HepG2 (cell line): ENCODE measurements at regions not wholly inside any gene's neighbourhood (a gene's known extent, or its start where the extent isn't known, plus 50 kb on each side); places are given as distances from the start of the nearest gene placed in this dataset.

Source experiments
- ATAC-seq: fragments of 200-7000 bp; cut with Tn5 transposase; 3 replicates; pipeline ENCODE4 v1.9.1; 2020; ENCODE audit warnings: mild to moderate bottlenecking, moderate library complexity
- BruUV-seq: library from RNA; stranded (reverse); fragments of 400-500 nt; replicated peaks from 2 replicates; lab custom pipeline; 2021; lab: Mats Ljungman, UMichigan
- CTCF ChIA-PET: fragments of 300-600 bp; formaldehyde crosslinking; extraction: SDS; loops from one replicate; lab custom pipeline; 2021; ENCODE audit warnings: low total read pairs, inconsistent platforms, low intra/inter-chr PET ratio; lab: Yijun Ruan, JAX
- POLR2A ChIA-PET: fragments of 350-600 bp; sonication (Branson Sonifier 250); formaldehyde crosslinking; loops from one replicate; lab custom pipeline; 2020; ENCODE audit warnings: antibody characterized with exemption, inconsistent platforms; lab: Yijun Ruan, JAX
- DNase-seq: peaks from one replicate; pipeline ENCODE4 v3.0.0-alpha.2; 2015; ENCODE audit warnings: low spot score
- FAIRE-seq: peaks from 3 replicates; lab custom pipeline; 2011; peaks lifted over from hg19 to GRCh38; lab: Jason Lieb, UNC
- H2AFZ ChIP-seq: one replicate; pipeline ENCODE4 v1.6.1; 2011; ENCODE audit warnings: low read length, inconsistent platforms
- H3K27ac ChIP-seq: fragments of 300-600 bp; 3 replicates; pipeline ENCODE4 v1.8.0; 2011; ENCODE audit warnings: mixed run types, mild to moderate bottlenecking, mixed read lengths, low read length, inconsistent platforms; ENCODE audit not compliant: insufficient read depth; ENCODE audit errors: extremely low read length
- H3K27me3 ChIP-seq, 2 experiments: fragments of 200-600 bp in 1 of 2; 2 replicates in 1 of 2; 3 replicates in 1 of 2; pipeline versions ENCODE4 v1.6.0 to v1.8.0; 2011; ENCODE audit warnings: low read length in 2 of 2, mild to moderate bottlenecking in 2 of 2, moderate library complexity in 2 of 2, inconsistent platforms in 1 of 2; ENCODE audit not compliant: insufficient read depth in 2 of 2, control insufficient read depth in 1 of 2
- H3K36me3 ChIP-seq, 2 experiments: fragments of 200-600 bp in 1 of 2; replicated peaks in 1 of 2; 2 replicates in 1 of 2; 3 replicates in 1 of 2; pipeline versions ENCODE4 v1.5.1 to v1.8.0; 2011; ENCODE audit warnings: low read length in 2 of 2, inconsistent platforms in 1 of 2; ENCODE audit not compliant: insufficient read depth in 2 of 2, control insufficient read depth in 1 of 2
- H3K4me1 ChIP-seq: 2 replicates; pipeline ENCODE4 v1.5.1; 2012; ENCODE audit warnings: low read length, inconsistent platforms; ENCODE audit not compliant: insufficient read depth
- H3K4me2 ChIP-seq: 2 replicates; pipeline ENCODE4 v1.6.0; 2011; ENCODE audit warnings: low read depth, low read length, inconsistent platforms
- H3K4me3 ChIP-seq, 3 experiments: fragments of 200-600 bp in 1 of 3; sonication (generic), shearing (Covaris generic) in 1 of 3; replicated peaks in 1 of 3; 2 replicates each; pipeline ENCODE4 v1.5.1; 2011 to 2016; ENCODE audit warnings: low read length in 3 of 3, inconsistent platforms in 2 of 3, low read depth in 2 of 3, mild to moderate bottlenecking in 2 of 3, control low read depth in 1 of 3, mixed read lengths in 1 of 3; ENCODE audit not compliant: insufficient read depth in 1 of 3
- H3K79me2 ChIP-seq: one replicate; pipeline ENCODE4 v1.6.1; 2011; ENCODE audit warnings: low read length, inconsistent platforms; ENCODE audit not compliant: insufficient read depth
- H3K9ac ChIP-seq: 2 replicates; pipeline ENCODE4 v1.6.0; 2011; ENCODE audit warnings: mild to moderate bottlenecking, low read depth, low read length, inconsistent platforms; ENCODE audit not compliant: insufficient read depth
- H3K9me3 ChIP-seq: 2 replicates; pipeline ENCODE4 v1.5.1; 2012; ENCODE audit warnings: mild to moderate bottlenecking, low read length
- H4K20me1 ChIP-seq: 2 replicates; pipeline ENCODE4 v1.6.0; 2011; ENCODE audit warnings: inconsistent platforms, mild to moderate bottlenecking, low read length, moderate library complexity; ENCODE audit not compliant: insufficient read depth
- JUN ChIP-seq: sonication (generic); formaldehyde crosslinking; IDR thresholded peaks from 2 replicates; pipeline ENCODE4 v1.4.0; 2020; ENCODE audit warnings: mild to moderate bottlenecking, missing genetic modification reagents
- LCORL ChIP-seq, 2 experiments: fragments of 450-650 bp in 1 of 2; sonication (generic) in 1 of 2; formaldehyde crosslinking in 1 of 2; IDR thresholded peaks; 2 replicates each; pipeline versions ENCODE4 v1.5.0 to v1.6.1; 2017 to 2020; ENCODE audit warnings: antibody characterized with exemption in 1 of 2, missing genetic modification reagents in 1 of 2
- RBM39 ChIP-seq: fragments of 200-400 bp; formaldehyde crosslinking; IDR thresholded peaks from one replicate; pipeline ENCODE4 v1.6.1; 2018; ENCODE audit warnings: antibody characterized with exemption, mild to moderate bottlenecking, low read depth, low read length; ENCODE audit not compliant: poor library complexity, severe bottlenecking
- SALL1 ChIP-seq: sonication (generic); formaldehyde crosslinking; IDR thresholded peaks from 2 replicates; pipeline ENCODE4 v1.8.0; 2022; ENCODE audit warnings: mild to moderate bottlenecking, missing genetic modification reagents
- U2AF2 ChIP-seq: fragments of 200-400 bp; formaldehyde crosslinking; IDR thresholded peaks from 2 replicates; pipeline ENCODE4 v1.6.1; 2017; ENCODE audit warnings: low read depth, mild to moderate bottlenecking, low read length
- ZNF224 ChIP-seq: sonication (generic); formaldehyde crosslinking; IDR thresholded peaks from 2 replicates; pipeline ENCODE4 v1.5.0; 2020; ENCODE audit warnings: mild to moderate bottlenecking, missing genetic modification reagents
- ZNF713 ChIP-seq: sonication (generic); formaldehyde crosslinking; IDR thresholded peaks from 2 replicates; pipeline ENCODE4 v1.4.0; 2020; ENCODE audit warnings: mild to moderate bottlenecking, missing genetic modification reagents
- ZSCAN22 ChIP-seq: sonication (generic); formaldehyde crosslinking; IDR thresholded peaks from 2 replicates; pipeline ENCODE4 v1.4.0; 2020; ENCODE audit warnings: mild to moderate bottlenecking, missing genetic modification reagents
- ZSCAN29 ChIP-seq: sonication (generic); formaldehyde crosslinking; conservative IDR thresholded peaks from 2 replicates; pipeline ENCODE4 v1.4.0; 2020; ENCODE audit warnings: mild to moderate bottlenecking, missing genetic modification reagents
- WGBS: methylation state at CpG from one replicate; pipeline ENCODE4 v1.1.6; 2017; ENCODE audit warnings: low lambda C conversion rate; 5-methylcytosine and 5-hydroxymethylcytosine counted together
- in situ Hi-C: cut with HindIII; loops from 2 replicates; pipeline ENCODE4 v1.10.0; 2017; ENCODE audit warnings: low pct_unique_long_range_greater_than_20kb; ENCODE audit not compliant: extremely low pct_ligation_motif_present
- intact Hi-C: fragments of 100-400 bp; cut with micrococcal nuclease; formaldehyde crosslinking; loops from one replicate; pipeline ENCODE4 v1.10.0; 2022; ENCODE audit not compliant: unreplicated experiment
- TF ChIP-seq, protein P1 (sequence below): sonication (generic); formaldehyde crosslinking; IDR thresholded peaks from 2 replicates; pipeline ENCODE4 v1.9.0; 2021; ENCODE audit warnings: mild to moderate bottlenecking, missing genetic modification reagents
- TF ChIP-seq, protein P2 (sequence below): sonication (generic); formaldehyde crosslinking; IDR thresholded peaks from 2 replicates; pipeline ENCODE4 v1.5.0; 2020; ENCODE audit warnings: mild to moderate bottlenecking, missing genetic modification reagents
- TF ChIP-seq, protein P3 (sequence below): sonication (generic); formaldehyde crosslinking; IDR thresholded peaks from 2 replicates; pipeline ENCODE4 v1.4.0; 2020; ENCODE audit warnings: mild to moderate bottlenecking, missing genetic modification reagents
- TF ChIP-seq, protein P4 (sequence below): sonication (generic); formaldehyde crosslinking; IDR thresholded peaks from 2 replicates; pipeline ENCODE4 v1.4.0; 2020; ENCODE audit warnings: missing genetic modification reagents, borderline replicate concordance

DNA sequence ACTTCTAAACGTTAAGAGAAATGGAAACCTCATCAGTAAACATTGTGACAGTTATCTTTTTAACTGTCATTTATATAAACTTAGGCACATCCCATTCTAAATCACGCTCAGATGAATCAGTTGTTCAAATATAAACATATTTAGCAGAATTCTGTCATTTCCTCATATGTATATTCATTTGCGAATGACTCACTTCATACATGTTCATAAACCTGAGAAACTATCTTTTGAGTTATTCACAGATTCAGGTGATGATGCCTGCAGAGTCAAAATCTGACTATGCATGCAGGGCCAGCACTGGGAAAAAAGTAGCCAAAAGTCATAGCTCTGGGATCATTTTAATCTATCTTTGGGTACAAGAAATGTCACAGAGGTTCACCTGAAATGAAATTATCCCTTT is 153.8 kb upstream of the PKN2 start:
- ChIA-PET POLR2A (no interaction called here), CTCF (no interaction called here)
- in situ Hi-C loops, result no loop called here
- 3% methylated on average over 3 of the region's 3 CpGs for WGBS
- ATAC-seq (no peak), DNase-seq (no peak), FAIRE-seq (no peak)
- Histone ChIP-seq H3K9me3 (no peaks in the 10 kb centered on the region), H3K27me3 (no peaks in the 10 kb centered on the region), H3K4me1 (0 out of 2 replicates have a peak, but pooled peaks cover 4% of the 10 kb centered on the region), H3K36me3 (no peaks in the 10 kb centered on the region), H3K79me2 (no peaks in the 10 kb centered on the region), H3K4me3 (no peak overlapping the region), H3K4me2 (no peak overlapping the region), H3K9ac (no peak overlapping the region), H2AFZ (no peak overlapping the region), H3K27ac (no peak overlapping the region), H4K20me1 (no peaks in the 10 kb centered on the region)
- BruUV-seq, result no TSS peak
- intact Hi-C loops, result no loop called here
- TF ChIP-seq ZNF713 (CRISPR knock-in tag) (no peak), ZSCAN29 (CRISPR knock-in tag) (no peak), RBM39 (no peak), LCORL (IDR thresholded peaks at IDR 0.05) (no peak), LCORL (CRISPR knock-in tag; IDR thresholded peaks at IDR 0.05) (no peak), JUN (CRISPR knock-in tag) (no peak), ZSCAN22 (CRISPR knock-in tag) (no peak), SALL1 (CRISPR knock-in tag) (no peak), ZNF224 (no peak), U2AF2 (no peak)
- TF ChIP-seq, protein P1, sequence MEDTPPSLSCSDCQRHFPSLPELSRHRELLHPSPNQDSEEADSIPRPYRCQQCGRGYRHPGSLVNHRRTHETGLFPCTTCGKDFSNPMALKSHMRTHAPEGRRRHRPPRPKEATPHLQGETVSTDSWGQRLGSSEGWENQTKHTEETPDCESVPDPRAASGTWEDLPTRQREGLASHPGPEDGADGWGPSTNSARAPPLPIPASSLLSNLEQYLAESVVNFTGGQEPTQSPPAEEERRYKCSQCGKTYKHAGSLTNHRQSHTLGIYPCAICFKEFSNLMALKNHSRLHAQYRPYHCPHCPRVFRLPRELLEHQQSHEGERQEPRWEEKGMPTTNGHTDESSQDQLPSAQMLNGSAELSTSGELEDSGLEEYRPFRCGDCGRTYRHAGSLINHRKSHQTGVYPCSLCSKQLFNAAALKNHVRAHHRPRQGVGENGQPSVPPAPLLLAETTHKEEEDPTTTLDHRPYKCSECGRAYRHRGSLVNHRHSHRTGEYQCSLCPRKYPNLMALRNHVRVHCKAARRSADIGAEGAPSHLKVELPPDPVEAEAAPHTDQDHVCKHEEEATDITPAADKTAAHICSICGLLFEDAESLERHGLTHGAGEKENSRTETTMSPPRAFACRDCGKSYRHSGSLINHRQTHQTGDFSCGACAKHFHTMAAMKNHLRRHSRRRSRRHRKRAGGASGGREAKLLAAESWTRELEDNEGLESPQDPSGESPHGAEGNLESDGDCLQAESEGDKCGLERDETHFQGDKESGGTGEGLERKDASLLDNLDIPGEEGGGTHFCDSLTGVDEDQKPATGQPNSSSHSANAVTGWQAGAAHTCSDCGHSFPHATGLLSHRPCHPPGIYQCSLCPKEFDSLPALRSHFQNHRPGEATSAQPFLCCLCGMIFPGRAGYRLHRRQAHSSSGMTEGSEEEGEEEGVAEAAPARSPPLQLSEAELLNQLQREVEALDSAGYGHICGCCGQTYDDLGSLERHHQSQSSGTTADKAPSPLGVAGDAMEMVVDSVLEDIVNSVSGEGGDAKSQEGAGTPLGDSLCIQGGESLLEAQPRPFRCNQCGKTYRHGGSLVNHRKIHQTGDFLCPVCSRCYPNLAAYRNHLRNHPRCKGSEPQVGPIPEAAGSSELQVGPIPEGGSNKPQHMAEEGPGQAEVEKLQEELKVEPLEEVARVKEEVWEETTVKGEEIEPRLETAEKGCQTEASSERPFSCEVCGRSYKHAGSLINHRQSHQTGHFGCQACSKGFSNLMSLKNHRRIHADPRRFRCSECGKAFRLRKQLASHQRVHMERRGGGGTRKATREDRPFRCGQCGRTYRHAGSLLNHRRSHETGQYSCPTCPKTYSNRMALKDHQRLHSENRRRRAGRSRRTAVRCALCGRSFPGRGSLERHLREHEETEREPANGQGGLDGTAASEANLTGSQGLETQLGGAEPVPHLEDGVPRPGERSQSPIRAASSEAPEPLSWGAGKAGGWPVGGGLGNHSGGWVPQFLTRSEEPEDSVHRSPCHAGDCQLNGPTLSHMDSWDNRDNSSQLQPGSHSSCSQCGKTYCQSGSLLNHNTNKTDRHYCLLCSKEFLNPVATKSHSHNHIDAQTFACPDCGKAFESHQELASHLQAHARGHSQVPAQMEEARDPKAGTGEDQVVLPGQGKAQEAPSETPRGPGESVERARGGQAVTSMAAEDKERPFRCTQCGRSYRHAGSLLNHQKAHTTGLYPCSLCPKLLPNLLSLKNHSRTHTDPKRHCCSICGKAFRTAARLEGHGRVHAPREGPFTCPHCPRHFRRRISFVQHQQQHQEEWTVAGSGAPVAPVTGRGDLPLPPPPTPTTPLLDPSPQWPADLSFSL (CRISPR knock-in tag), result no peak
- TF ChIP-seq, protein P2, sequence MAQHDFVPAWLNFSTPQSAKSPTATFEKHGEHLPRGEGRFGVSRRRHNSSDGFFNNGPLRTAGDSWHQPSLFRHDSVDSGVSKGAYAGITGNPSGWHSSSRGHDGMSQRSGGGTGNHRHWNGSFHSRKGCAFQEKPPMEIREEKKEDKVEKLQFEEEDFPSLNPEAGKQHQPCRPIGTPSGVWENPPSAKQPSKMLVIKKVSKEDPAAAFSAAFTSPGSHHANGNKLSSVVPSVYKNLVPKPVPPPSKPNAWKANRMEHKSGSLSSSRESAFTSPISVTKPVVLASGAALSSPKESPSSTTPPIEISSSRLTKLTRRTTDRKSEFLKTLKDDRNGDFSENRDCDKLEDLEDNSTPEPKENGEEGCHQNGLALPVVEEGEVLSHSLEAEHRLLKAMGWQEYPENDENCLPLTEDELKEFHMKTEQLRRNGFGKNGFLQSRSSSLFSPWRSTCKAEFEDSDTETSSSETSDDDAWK, result no peak
- TF ChIP-seq, protein P3, sequence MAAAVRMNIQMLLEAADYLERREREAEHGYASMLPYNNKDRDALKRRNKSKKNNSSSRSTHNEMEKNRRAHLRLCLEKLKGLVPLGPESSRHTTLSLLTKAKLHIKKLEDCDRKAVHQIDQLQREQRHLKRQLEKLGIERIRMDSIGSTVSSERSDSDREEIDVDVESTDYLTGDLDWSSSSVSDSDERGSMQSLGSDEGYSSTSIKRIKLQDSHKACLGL, result no peak
- TF ChIP-seq, protein P4, sequence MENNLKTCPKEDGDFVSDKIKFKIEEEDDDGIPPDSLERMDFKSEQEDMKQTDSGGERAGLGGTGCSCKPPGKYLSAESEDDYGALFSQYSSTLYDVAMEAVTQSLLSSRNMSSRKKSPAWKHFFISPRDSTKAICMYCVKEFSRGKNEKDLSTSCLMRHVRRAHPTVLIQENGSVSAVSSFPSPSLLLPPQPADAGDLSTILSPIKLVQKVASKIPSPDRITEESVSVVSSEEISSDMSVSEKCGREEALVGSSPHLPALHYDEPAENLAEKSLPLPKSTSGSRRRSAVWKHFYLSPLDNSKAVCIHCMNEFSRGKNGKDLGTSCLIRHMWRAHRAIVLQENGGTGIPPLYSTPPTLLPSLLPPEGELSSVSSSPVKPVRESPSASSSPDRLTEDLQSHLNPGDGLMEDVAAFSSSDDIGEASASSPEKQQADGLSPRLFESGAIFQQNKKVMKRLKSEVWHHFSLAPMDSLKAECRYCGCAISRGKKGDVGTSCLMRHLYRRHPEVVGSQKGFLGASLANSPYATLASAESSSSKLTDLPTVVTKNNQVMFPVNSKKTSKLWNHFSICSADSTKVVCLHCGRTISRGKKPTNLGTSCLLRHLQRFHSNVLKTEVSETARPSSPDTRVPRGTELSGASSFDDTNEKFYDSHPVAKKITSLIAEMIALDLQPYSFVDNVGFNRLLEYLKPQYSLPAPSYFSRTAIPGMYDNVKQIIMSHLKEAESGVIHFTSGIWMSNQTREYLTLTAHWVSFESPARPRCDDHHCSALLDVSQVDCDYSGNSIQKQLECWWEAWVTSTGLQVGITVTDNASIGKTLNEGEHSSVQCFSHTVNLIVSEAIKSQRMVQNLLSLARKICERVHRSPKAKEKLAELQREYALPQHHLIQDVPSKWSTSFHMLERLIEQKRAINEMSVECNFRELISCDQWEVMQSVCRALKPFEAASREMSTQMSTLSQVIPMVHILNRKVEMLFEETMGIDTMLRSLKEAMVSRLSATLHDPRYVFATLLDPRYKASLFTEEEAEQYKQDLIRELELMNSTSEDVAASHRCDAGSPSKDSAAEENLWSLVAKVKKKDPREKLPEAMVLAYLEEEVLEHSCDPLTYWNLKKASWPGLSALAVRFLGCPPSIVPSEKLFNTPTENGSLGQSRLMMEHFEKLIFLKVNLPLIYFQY (CRISPR knock-in tag), result no peak
